Heart left ventricle (tissue), 16 donors: ENCODE measurements at regions not wholly inside any gene's neighbourhood (a gene's known extent, or its start where the extent isn't known, plus 50 kb on each side); places are given as distances from the start of the nearest gene placed in this dataset.

Source experiments
- ATAC-seq, 4 donors: fragments of 200-7000 bp; cut with Tn5 transposase; one replicate each; pipeline ENCODE4 v1.9.1; 2020 to 2022; ENCODE audit warnings: moderate library complexity in 4 of 4, mild to moderate bottlenecking in 3 of 4, moderate number of reproducible peaks in 1 of 4
- DNase-seq, 5 donors: peaks; one replicate each; pipeline ENCODE4 v3.0.0-alpha.2; 2020
- H3K27ac ChIP-seq, 12 donors: fragments of 200-600 bp; sonication (generic) in 4 of 12; one replicate each; pipeline versions ENCODE4 v1.5.0 to v1.8.0; 2016 to 2022; ENCODE audit warnings: mild to moderate bottlenecking in 2 of 12
- H3K27me3 ChIP-seq, 9 donors: fragments of 200-600 bp; sonication (generic) in 2 of 9; one replicate each; pipeline versions ENCODE4 v1.5.1 to v1.8.0; 2016 to 2022; ENCODE audit warnings: mild to moderate bottlenecking in 3 of 9
- H3K36me3 ChIP-seq, 9 donors: fragments of 200-600 bp; sonication (generic) in 2 of 9; one replicate each; pipeline versions ENCODE4 v1.5.0 to v1.8.0; 2018 to 2022; ENCODE audit warnings: mild to moderate bottlenecking in 2 of 9
- H3K4me1 ChIP-seq, 12 donors: fragments of 200-600 bp; sonication (generic) in 4 of 12; one replicate each; pipeline versions ENCODE4 v1.5.0 to v1.8.0; 2016 to 2022; ENCODE audit warnings: mild to moderate bottlenecking in 3 of 12
- H3K4me3 ChIP-seq, 12 donors: fragments of 200-600 bp; sonication (generic) in 4 of 12; one replicate each; pipeline versions ENCODE4 v1.5.0 to v1.8.0; 2017 to 2022; ENCODE audit warnings: mild to moderate bottlenecking in 9 of 12, moderate library complexity in 4 of 12
- H3K9me3 ChIP-seq, 12 donors: fragments of 200-600 bp; sonication (generic) in 4 of 12; one replicate each; pipeline versions ENCODE4 v1.5.0 to v1.8.0; 2016 to 2022; ENCODE audit warnings: mild to moderate bottlenecking in 1 of 12
- CTCF ChIP-seq, 12 donors: fragments of 200-600 bp; sonication (generic) in 4 of 12; IDR thresholded peaks; one replicate each; pipeline versions ENCODE4 v1.5.0 to v1.8.0; 2018 to 2022; ENCODE audit warnings: antibody characterized with exemption in 12 of 12, mild to moderate bottlenecking in 5 of 12
- POLR2A ChIP-seq, 2 donors: fragments of 450-650 bp; IDR thresholded peaks; one replicate each; pipeline ENCODE4 v1.6.1; 2017; ENCODE audit warnings: antibody characterized with exemption in 2 of 2, mild to moderate bottlenecking in 2 of 2, moderate library complexity in 2 of 2
- WGBS, 4 donors: extraction: QIAGEN DNeasy Blood & Tissue Kit in 2 of 4; methylation state at CpG; one replicate each; pipeline versions ENCODE4 v1.1.5 to v1.1.7; 2013 to 2018; 5-methylcytosine and 5-hydroxymethylcytosine counted together
- intact Hi-C, 10 donors: fragments of 100-400 bp; cut with DNase I; formaldehyde crosslinking; loops; one replicate each; pipeline versions ENCODE4 v1.11.1 to v1.14.2; 2022
- donor health status: ischemic (EF 13 %, LVEDD 7.1; RV severe dilation, severe dysfunction).
- donor health status: healthy with polysubstance abuse.
- donor health status: DM: no; HTN: yes; CAD: no.
- donor health status: DM: no; HTN: no; CAD: no.
- donor health status: ischemic (EF 25% LVEDD 6.9; RV normal size, moderate dysfunction).
- donor health status: ischemic (EF 25% LVEDD 5.7; RV mildly dilated, moderate dysfunction).
- donor health status: healthy.
- donor health status: DM: yes; HTN: yes; CAD: no.
- donor health status: ischemic (EF 35%, LVEDD 5.7; RV mildly dilated, moderate dysfunction).
- donor health status: nonischemic (EF 11% LVEDD 7.7; RV severe dilation, severe dysfunction).
- donor health status: DM: yes; HTN: yes; CAD: no.
- donor health status: PGD.
- donor health status: ischemic (EF 29% LVEDD 5.4; RV normal size, mild dysfunction).
- donor health status: nonischemic (EF 23%, LVEDD 6.1; RV moderate dilation, normal function).

GRCh38 chr4:56259655-56260054 lies 127.6 kb downstream of the AASDH start:
- H3K4me3 ChIP-seq = no peak overlapping the region
- WGBS, 4 donors = 69 to 80% (median 75%) methylated on average over 2 of the region's 2 CpGs
- no peak for DNase-seq
- no peaks in the 10 kb centered on the region for H3K36me3 ChIP-seq
- H3K9me3 ChIP-seq = peaks cover 0 to 6% (median 0%) of the 10 kb centered on the region in 12 donors
- H3K27ac ChIP-seq = no peak overlapping the region
- intact Hi-C loops = no loop called here
- H3K27me3 ChIP-seq = peaks cover 0 to 3% (median 0%) of the 10 kb centered on the region in 9 donors
- no peaks in the 10 kb centered on the region for H3K4me1 ChIP-seq
- no peak for ATAC-seq
- TF ChIP-seq CTCF (IDR thresholded peaks at IDR 0.05) = no peak
- no peak for TF ChIP-seq POLR2A (IDR thresholded peaks at IDR 0.05)

GRCh38 chr4:56255820-56256219 lies 131.5 kb downstream of the AASDH start:
- DNase-seq = no peak
- Histone ChIP-seq H3K4me1 (no peaks in the 10 kb centered on the region), H3K27ac (no peak overlapping the region), H3K36me3 (no peaks in the 10 kb centered on the region), H3K9me3 (no peaks in the 10 kb centered on the region), H3K27me3 (peaks cover 0 to 3% (median 0%) of the 10 kb centered on the region in 9 donors), H3K4me3 (no peak overlapping the region)
- WGBS, 4 donors = 92 to 100% (median 97%) methylated on average over 1 of the region's 1 CpG
- ATAC-seq = no peak
- intact Hi-C loops = no loop called here
- TF ChIP-seq CTCF (IDR thresholded peaks at IDR 0.05) (no peak), POLR2A (IDR thresholded peaks at IDR 0.05) (no peak)

GRCh38 chr4:56253666-56254305 lies 133.5 kb downstream of the AASDH start:
- no peak for DNase-seq
- WGBS, 4 donors = 69 to 75% (median 73%) methylated on average over 4 of the region's 4 CpGs
- Histone ChIP-seq H3K27me3 (peaks cover 0 to 3% (median 0%) of the 10 kb centered on the region in 9 donors), H3K4me1 (no peaks in the 10 kb centered on the region), H3K27ac (no peak overlapping the region), H3K4me3 (no peak overlapping the region), H3K9me3 (no peaks in the 10 kb centered on the region), H3K36me3 (no peaks in the 10 kb centered on the region)
- no peak for ATAC-seq
- intact Hi-C loops = no loop called here
- TF ChIP-seq CTCF (IDR thresholded peaks at IDR 0.05) (no peak), POLR2A (IDR thresholded peaks at IDR 0.05) (no peak)

- no peak for TF ChIP-seq POLR2A (IDR thresholded peaks at IDR 0.05)
- no peak for TF ChIP-seq CTCF (IDR thresholded peaks at IDR 0.05)
- Histone ChIP-seq H3K27ac (no peak overlapping the region), H3K36me3 (no peaks in the 10 kb centered on the region), H3K27me3 (peaks cover 0 to 3% (median 0%) of the 10 kb centered on the region in 9 donors), H3K4me3 (no peak overlapping the region), H3K4me1 (no peaks in the 10 kb centered on the region), H3K9me3 (no peaks in the 10 kb centered on the region)
- DNase-seq (no peak), ATAC-seq (no peak)
- intact Hi-C loops = no loop called here
- 67 to 85% (median 74%) methylated on average over 4 of the region's 4 CpGs for WGBS, 4 donors
Measured at GRCh38 chr4:56252561-56253152, 134.6 kb downstream of the AASDH start.
